Breast epithelium (tissue), 4 donors: ENCODE measurements at regions not wholly inside any gene's neighbourhood (a gene's known extent, or its start where the extent isn't known, plus 50 kb on each side); places are given as distances from the start of the nearest gene placed in this dataset.

Source experiments
- DNase-seq, 2 donors: peaks; one replicate each; pipeline ENCODE4 v3.0.0-alpha.2; 2019; ENCODE audit warnings: low spot score in 2 of 2
- H3K27ac ChIP-seq, 2 donors: fragments of 200-600 bp; sonication (generic) in 1 of 2; one replicate each; pipeline ENCODE4 v1.5.1; 2016 to 2019; ENCODE audit warnings: mild to moderate bottlenecking in 1 of 2
- H3K27me3 ChIP-seq, 2 donors: fragments of 200-600 bp; sonication (generic) in 1 of 2; one replicate each; pipeline versions ENCODE4 v1.5.1 to v1.6.0; 2017 to 2019; ENCODE audit warnings: control low read depth in 1 of 2, mild to moderate bottlenecking in 1 of 2
- H3K36me3 ChIP-seq: fragments of 200-600 bp; one replicate; pipeline ENCODE4 v1.5.1; 2019
- H3K4me1 ChIP-seq, 2 donors: fragments of 200-600 bp; sonication (generic); one replicate each; pipeline ENCODE4 v1.5.1; 2016 to 2019; ENCODE audit warnings: control low read depth in 1 of 2
- H3K4me3 ChIP-seq, 3 donors: fragments of 200-600 bp; sonication (generic); 1 replicate in 2 of 3; 2 replicates in 1 of 3; pipeline ENCODE4 v1.5.1; 2016 to 2019; ENCODE audit warnings: mild to moderate bottlenecking in 3 of 3, moderate library complexity in 2 of 3
- H3K9me3 ChIP-seq, 2 donors: fragments of 200-600 bp; sonication (generic) in 1 of 2; one replicate each; pipeline ENCODE4 v1.5.1; 2016 to 2019; ENCODE audit warnings: control low read depth in 1 of 2
- CTCF ChIP-seq, 3 donors: fragments of 450-650 bp; IDR thresholded peaks; one replicate each; pipeline ENCODE4 v1.5.1; 2016 to 2017; ENCODE audit warnings: antibody characterized with exemption in 3 of 3, mild to moderate bottlenecking in 3 of 3, moderate library complexity in 3 of 3
- POLR2A ChIP-seq: fragments of 450-650 bp; IDR thresholded peaks from one replicate; pipeline ENCODE4 v1.6.1; 2016; ENCODE audit warnings: antibody characterized with exemption, mild to moderate bottlenecking, moderate library complexity
- POLR2AphosphoS5 ChIP-seq, 3 donors: sonication (generic); formaldehyde crosslinking; IDR thresholded peaks; one replicate each; pipeline ENCODE4 v1.6.1; 2017; ENCODE audit warnings: antibody characterized with exemption in 3 of 3
- intact Hi-C: fragments of 100-400 bp; cut with DNase I; formaldehyde crosslinking; loops from one replicate; pipeline ENCODE4 v1.15.1; 2023; ENCODE audit warnings: low total_unique reads

GRCh38 chr7:15906436-15906835, 220.0 kb upstream of the MEOX2 start:
- Histone ChIP-seq H3K9me3 (no peaks in the 10 kb centered on the region), H3K27me3 (no peaks in the 10 kb centered on the region), H3K36me3 (no peaks in the 10 kb centered on the region), H3K4me1 (no peaks in the 10 kb centered on the region), H3K4me3 (no peak overlapping the region), H3K27ac (no peak overlapping the region)
- TF ChIP-seq POLR2AphosphoS5 (IDR thresholded peaks at IDR 0.05) (no peak), POLR2A (no peak), CTCF (IDR thresholded peaks at IDR 0.05) (no peak)
- no peak for DNase-seq
- intact Hi-C loops = no loop called here

GRCh38 chr7:15905251-15906040, 219.0 kb upstream of the MEOX2 start:
- Histone ChIP-seq H3K27me3 (no peaks in the 10 kb centered on the region), H3K9me3 (no peaks in the 10 kb centered on the region), H3K4me1 (no peaks in the 10 kb centered on the region), H3K36me3 (no peaks in the 10 kb centered on the region), H3K4me3 (no peak overlapping the region), H3K27ac (no peak overlapping the region)
- no peak for DNase-seq
- TF ChIP-seq CTCF (IDR thresholded peaks at IDR 0.05) (no peak), POLR2A (no peak), POLR2AphosphoS5 (IDR thresholded peaks at IDR 0.05) (no peak)
- intact Hi-C loops = no loop called here

GRCh38 chr7:15891151-15891881, 204.8 kb upstream of the MEOX2 start:
- Histone ChIP-seq H3K36me3 (no peaks in the 10 kb centered on the region), H3K4me3 (no peak overlapping the region), H3K27me3 (no peaks in the 10 kb centered on the region), H3K4me1 (no peaks in the 10 kb centered on the region), H3K27ac (no peak overlapping the region), H3K9me3 (no peaks in the 10 kb centered on the region)
- TF ChIP-seq CTCF (IDR thresholded peaks at IDR 0.05) (no peak), POLR2A (no peak), POLR2AphosphoS5 (IDR thresholded peaks at IDR 0.05) (no peak)
- intact Hi-C loops = no loop called here
- DNase-seq = no peak

- Histone ChIP-seq H3K4me3 (peak overlapping the region in 1 of 3 donors; percentile 15), H3K9me3 (no peaks in the 10 kb centered on the region), H3K36me3 (no peaks in the 10 kb centered on the region), H3K27ac (no peak overlapping the region), H3K27me3 (no peaks in the 10 kb centered on the region), H3K4me1 (no peaks in the 10 kb centered on the region)
- intact Hi-C loops = no loop called here
- TF ChIP-seq CTCF (IDR thresholded peaks at IDR 0.05) (peak in 1 of 3 donors; percentile 25), POLR2A (no peak)
- DNase-seq = no peak
Measured at GRCh38 chr7:15889507-15889906, 203.0 kb upstream of the MEOX2 start.

GRCh38 chr7:15888090-15888489, 201.6 kb upstream of the MEOX2 start:
- TF ChIP-seq CTCF (IDR thresholded peaks at IDR 0.05) (no peak), POLR2A (no peak), POLR2AphosphoS5 (IDR thresholded peaks at IDR 0.05) (no peak)
- Histone ChIP-seq H3K4me3 (no peak overlapping the region), H3K36me3 (no peaks in the 10 kb centered on the region), H3K9me3 (no peaks in the 10 kb centered on the region), H3K27me3 (no peaks in the 10 kb centered on the region), H3K4me1 (no peaks in the 10 kb centered on the region), H3K27ac (no peak overlapping the region)
- intact Hi-C loops = no loop called here
- DNase-seq = no peak
